NT2/D1 (cell line): ENCODE measurements at regions not wholly inside any gene's neighbourhood (a gene's known extent, or its start where the extent isn't known, plus 50 kb on each side); places are given as distances from the start of the nearest gene placed in this dataset.

Source experiments
- SUZ12 ChIP-seq: IDR thresholded peaks from 2 replicates; pipeline ENCODE4 v1.6.1; 2011; ENCODE audit not compliant: insufficient read length, insufficient read depth; ENCODE audit errors: extremely low read depth
- ZNF274 ChIP-seq: IDR thresholded peaks from 2 replicates; pipeline ENCODE4 v1.6.1; 2011; ENCODE audit warnings: mild to moderate bottlenecking, low read depth, low read length

DNA sequence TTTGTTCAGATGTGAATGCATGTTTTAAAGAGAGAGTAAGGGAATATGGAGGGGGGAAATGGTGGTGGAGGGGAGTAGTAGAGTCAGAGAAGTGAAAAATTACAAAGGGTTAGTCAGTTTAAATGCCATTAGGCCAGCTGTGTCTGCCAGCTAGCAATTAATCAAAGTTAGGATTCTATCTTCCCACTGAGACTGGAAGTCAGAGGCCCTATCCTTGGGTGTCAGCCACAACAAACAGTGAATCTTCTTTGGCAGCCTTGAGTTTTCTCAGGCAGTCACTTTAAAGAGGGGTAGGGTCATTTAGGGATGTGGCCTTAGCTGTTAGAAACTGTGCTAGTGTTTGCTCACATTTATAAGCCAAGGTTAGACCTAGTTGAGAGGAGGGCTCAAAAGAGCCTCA, 120.5 kb upstream of the BTBD3 start:
- TF ChIP-seq ZNF274 (no peak), SUZ12 (no peak)
